K562 (cell line): ENCODE measurements at regions not wholly inside any gene's neighbourhood (a gene's known extent, or its start where the extent isn't known, plus 50 kb on each side); places are given as distances from the start of the nearest gene placed in this dataset.

Experiments used
- ATAC-seq: fragments of 200-7000 bp; cut with Tn5 transposase; 3 replicates; pipeline ENCODE4 v1.9.1; 2020; ENCODE audit warnings: moderate library complexity
- BruUV-seq: library from RNA; stranded (reverse); fragments of 400-500 nt; replicated peaks from 2 replicates; lab custom pipeline; 2021; lab: Mats Ljungman, UMichigan
- CTCF ChIA-PET: fragments of 300-600 bp; formaldehyde crosslinking; extraction: SDS; loops from one replicate; lab custom pipeline; 2021; ENCODE audit warnings: low intra/inter-chr PET ratio; lab: Yijun Ruan, JAX
- POLR2A ChIA-PET: fragments of 300-600, 350-650 bp; sonication (Branson Sonifier 250); formaldehyde crosslinking; extraction: SDS; loops from one replicate; lab custom pipeline; 2021; ENCODE audit warnings: antibody characterized with exemption, inconsistent platforms; lab: Yijun Ruan, JAX
- DNase-seq, 4 experiments: peaks; one replicate each; pipeline versions ENCODE4 v3.0.0 to v3.0.0-alpha.2; 2011 to 2018; ENCODE audit warnings: low spot score in 3 of 4, mixed read lengths in 3 of 4; ENCODE audit errors: extremely low read depth in 1 of 4
- FAIRE-seq: peaks from 2 replicates; lab custom pipeline; 2011; peaks lifted over from hg19 to GRCh38; lab: Jason Lieb, UNC
- H2AFZ ChIP-seq: 2 replicates; pipeline ENCODE4 v1.6.0; 2011; ENCODE audit warnings: low read depth, low read length, control low read depth, inconsistent platforms
- H3K27ac ChIP-seq: fragments of 200-600 bp; 3 replicates; pipeline ENCODE4 v1.8.0; 2011; ENCODE audit warnings: low read depth, mild to moderate bottlenecking, control low read depth, inconsistent platforms, low read length, moderate library complexity, mixed read lengths; ENCODE audit errors: extremely low read depth
- H3K27me3 ChIP-seq, 2 experiments: fragments of 300-600 bp in 1 of 2; 2 replicates in 1 of 2; 3 replicates in 1 of 2; pipeline versions ENCODE4 v1.6.0 to v1.8.0; 2011; ENCODE audit warnings: inconsistent platforms in 2 of 2, low read length in 2 of 2, mild to moderate bottlenecking in 1 of 2, mixed read lengths in 1 of 2, moderate library complexity in 1 of 2; ENCODE audit not compliant: control insufficient read depth in 2 of 2, insufficient read depth in 2 of 2
- H3K36me3 ChIP-seq: fragments of 300-600 bp; 3 replicates; pipeline ENCODE4 v1.8.0; 2011; ENCODE audit warnings: mild to moderate bottlenecking, low read length, inconsistent platforms; ENCODE audit not compliant: control insufficient read depth, insufficient read depth
- H3K4me1 ChIP-seq, 2 experiments: fragments of 200-600 bp in 1 of 2; replicated peaks in 1 of 2; 2 replicates in 1 of 2; 3 replicates in 1 of 2; pipeline versions ENCODE4 v1.5.1 to v1.8.0; 2011; ENCODE audit warnings: inconsistent platforms in 2 of 2, low read length in 2 of 2, mild to moderate bottlenecking in 1 of 2, mixed read lengths in 1 of 2, moderate library complexity in 1 of 2; ENCODE audit not compliant: control insufficient read depth in 2 of 2, insufficient read depth in 2 of 2
- H3K4me2 ChIP-seq: 2 replicates; pipeline ENCODE4 v1.6.1; 2011; ENCODE audit warnings: low read length, control low read depth, inconsistent platforms, mixed read lengths; ENCODE audit not compliant: insufficient read depth
- H3K4me3 ChIP-seq: fragments of 200-600 bp; sonication (generic), shearing (Covaris generic); 2 replicates; pipeline ENCODE4 v1.5.1; 2016; ENCODE audit warnings: control low read depth, inconsistent platforms
- H3K79me2 ChIP-seq: fragments of 200-600 bp; 3 replicates; pipeline ENCODE4 v1.8.0; 2011; ENCODE audit warnings: low read length, inconsistent platforms; ENCODE audit not compliant: control insufficient read depth, insufficient read depth
- H3K9ac ChIP-seq, 2 experiments: 2 replicates each; pipeline versions ENCODE4 v1.6.0 to v1.6.1; 2011; ENCODE audit warnings: low read depth in 2 of 2, low read length in 2 of 2, control low read depth in 1 of 2, inconsistent platforms in 1 of 2, mild to moderate bottlenecking in 1 of 2, mixed read lengths in 1 of 2; ENCODE audit not compliant: insufficient read depth in 1 of 2
- H3K9me1 ChIP-seq: one replicate; pipeline ENCODE4 v1.6.0; 2011; ENCODE audit warnings: inconsistent platforms, mild to moderate bottlenecking, low read length, moderate library complexity; ENCODE audit not compliant: control insufficient read depth, insufficient read depth
- H3K9me3 ChIP-seq: replicated peaks from 2 replicates; pipeline ENCODE4 v1.5.1; 2011; ENCODE audit warnings: low read depth, low read length, inconsistent platforms; ENCODE audit not compliant: control insufficient read depth, insufficient read depth
- H4K20me1 ChIP-seq: replicated peaks from 2 replicates; pipeline ENCODE4 v1.6.1; 2011; ENCODE audit warnings: low read length, inconsistent platforms, mixed read lengths; ENCODE audit not compliant: control insufficient read depth, insufficient read depth
- ARID2 ChIP-seq: fragments of 450-650 bp; IDR thresholded peaks from 2 replicates; pipeline ENCODE4 v1.6.1; 2017; ENCODE audit warnings: antibody characterized with exemption, mild to moderate bottlenecking
- CC2D1A ChIP-seq: fragments of 450-650 bp; IDR thresholded peaks from 2 replicates; pipeline ENCODE4 v1.6.1; 2017; ENCODE audit warnings: mild to moderate bottlenecking
- CREM ChIP-seq: IDR thresholded peaks from 2 replicates; pipeline ENCODE4 v1.6.1; 2014; ENCODE audit warnings: antibody characterized with exemption, low read depth
- GATA2 ChIP-seq: sonication (generic); formaldehyde crosslinking; IDR thresholded peaks from 2 replicates; pipeline ENCODE4 v1.4.0; 2020; ENCODE audit warnings: mild to moderate bottlenecking, missing genetic modification reagents
- GTF2B ChIP-seq: IDR thresholded peaks from 2 replicates; pipeline ENCODE4 v1.6.1; 2011; ENCODE audit not compliant: insufficient read length; ENCODE audit errors: extremely low read depth
- MAFG ChIP-seq: fragments of 450-650 bp; conservative IDR thresholded peaks from 2 replicates; pipeline ENCODE4 v1.6.1; 2016; ENCODE audit warnings: missing genetic modification characterization, missing compliant biosample characterization
- MITF ChIP-seq: IDR thresholded peaks from 2 replicates; pipeline ENCODE4 v1.6.1; 2014; ENCODE audit warnings: antibody characterized with exemption
- NCOA2 ChIP-seq, 2 experiments: fragments of 450-650 bp; IDR thresholded peaks; 2 replicates each; pipeline ENCODE4 v1.6.1; 2018; ENCODE audit warnings: mild to moderate bottlenecking in 2 of 2, moderate library complexity in 1 of 2; ENCODE audit not compliant: partially characterized antibody in 2 of 2
- NKRF ChIP-seq: fragments of 450-650 bp; IDR thresholded peaks from 2 replicates; pipeline ENCODE4 v1.6.1; 2016; ENCODE audit warnings: borderline replicate concordance
- RFX1 ChIP-seq: fragments of 450-650 bp; IDR thresholded peaks from 2 replicates; pipeline ENCODE4 v1.6.1; 2016; ENCODE audit warnings: mild to moderate bottlenecking, moderate library complexity
- SP2 ChIP-seq: IDR thresholded peaks from 2 replicates; pipeline ENCODE4 v1.6.1; 2011; ENCODE audit warnings: mild to moderate bottlenecking, low read depth, low read length, moderate library complexity; ENCODE audit not compliant: poor library complexity, severe bottlenecking; ENCODE audit errors: extremely low read depth
- ZNF24 ChIP-seq: fragments of 450-650 bp; IDR thresholded peaks from 2 replicates; pipeline ENCODE4 v1.6.1; 2016
- ZNF551 ChIP-seq: fragments of 250-450 bp; sonication (Bioruptor Pico); IDR thresholded peaks from 2 replicates; pipeline ENCODE4 v1.5.0; 2021; ENCODE audit warnings: mild to moderate bottlenecking, moderate library complexity
- WGBS: fragments of 100-300 bp; shearing (Covaris generic); methylation state at CpG from one replicate; pipeline ENCODE4 v1.1.6; 2016; ENCODE audit warnings: low coverage, mixed read lengths; ENCODE audit not compliant: insufficient coverage; ENCODE audit errors: missing lambda C conversion rate; 5-methylcytosine and 5-hydroxymethylcytosine counted together
- in situ Hi-C: fragments of 300-500 bp; cut with MboI; formaldehyde crosslinking; loops from 4 replicates; pipeline ENCODE4 v1.15.0; 2018; ENCODE audit warnings: inconsistent platforms, mixed read lengths
- intact Hi-C: fragments of 100-400 bp; cut with micrococcal nuclease; formaldehyde crosslinking; loops from 2 replicates; pipeline ENCODE4 v1.14.2; 2022

- TF ChIP-seq CC2D1A (no peak), NCOA2 (IDR thresholded peaks at IDR 0.05; ENCODE audit: partially characterized antibody in 2 of 2) (no peak), ZNF551 (no peak)
Observed at GRCh38 chr10:64785816-64786215, 1264.6 kb downstream of the REEP3 start (continued).

- ChIA-PET CTCF (no interaction called here), POLR2A (no interaction called here)
- WGBS = 3% methylated on average over 2 of the region's 2 CpGs
- no peak overlapping the region for H3K4me3 ChIP-seq
- BruUV-seq = no TSS peak
- DNase-seq = no peak
- peaks cover 2% of the 10 kb centered on the region; the same call in 1 of the 2 replicates for H3K9me3 ChIP-seq
- no peak for FAIRE-seq
- no peaks in the 10 kb centered on the region for H3K4me1 ChIP-seq
- no peak overlapping the region for H3K27ac ChIP-seq
- peak; percentile 66 for TF ChIP-seq RFX1
- no peak for TF ChIP-seq ZNF24
- ATAC-seq = no peak
- no peak overlapping the region for H3K4me2 ChIP-seq
- intact Hi-C loops = no loop called here
- no peaks in the 10 kb centered on the region for H3K27me3 ChIP-seq
- no peaks in the 10 kb centered on the region for H3K36me3 ChIP-seq
- no peaks in the 10 kb centered on the region for H3K9me1 ChIP-seq
- no peaks in the 10 kb centered on the region for H4K20me1 ChIP-seq
- in situ Hi-C loops = no loop called here
- no peaks in the 10 kb centered on the region for H3K79me2 ChIP-seq
- H3K9ac ChIP-seq = no peak overlapping the region
- H2AFZ ChIP-seq = no peak overlapping the region
Observed at GRCh38 chr10:64786989-64787388, 1265.8 kb downstream of the REEP3 start.

- H4K20me1 ChIP-seq = no peaks in the 10 kb centered on the region
- no peak overlapping the region for H3K4me3 ChIP-seq
- H3K27ac ChIP-seq = no peak overlapping the region
- H3K79me2 ChIP-seq = no peaks in the 10 kb centered on the region
- no peak for DNase-seq
- no peaks in the 10 kb centered on the region for H3K9me1 ChIP-seq
- H3K4me2 ChIP-seq = no peak overlapping the region
- POLR2A ChIA-PET = no interaction called here
- CTCF ChIA-PET = no interaction called here
- intact Hi-C loops = loop anchor here (10.0 kb wide), 1 partner anchor 59 kb away; no protein-coding TSS in a partner anchor
- no peaks in the 10 kb centered on the region for H3K27me3 ChIP-seq
- ATAC-seq = no peak
- 4% methylated on average over 3 of the region's 3 CpGs for WGBS
- no peaks in the 10 kb centered on the region for H3K36me3 ChIP-seq
- no peak overlapping the region for H2AFZ ChIP-seq
- in situ Hi-C loops = no loop called here
- no peak overlapping the region for H3K9ac ChIP-seq
- no peaks in the 10 kb centered on the region for H3K9me3 ChIP-seq
- H3K4me1 ChIP-seq = no peaks in the 10 kb centered on the region
- FAIRE-seq = no peak
- BruUV-seq = no TSS peak
- TF ChIP-seq ARID2 = no peak
- no peak for TF ChIP-seq CREM
- no peak for TF ChIP-seq SP2
- TF ChIP-seq NKRF = no peak
- peak; percentile 22; the same call in 1 of the 2 replicates for TF ChIP-seq MAFG
- TF ChIP-seq MITF = no peak
- no peak for TF ChIP-seq GATA2
- no peak for TF ChIP-seq GTF2B
Observed at GRCh38 chr10:64795847-64796246, 1274.6 kb downstream of the REEP3 start.
